A549 (cell line): ENCODE measurements at regions not wholly inside any gene's neighbourhood (a gene's known extent, or its start where the extent isn't known, plus 50 kb on each side); places are given as distances from the start of the nearest gene placed in this dataset.

Source experiments
- CTCF ChIP-seq: fragments of >200 bp; sonication (Bioruptor Twin); formaldehyde crosslinking; IDR thresholded peaks from 3 replicates; pipeline ENCODE4 v1.5.1; 2016
- EP300 ChIP-seq, 2 experiments: fragments of >200 bp; sonication (Bioruptor Twin); formaldehyde crosslinking; IDR thresholded peaks; 2 replicates in 1 of 2; 3 replicates in 1 of 2; pipeline ENCODE4 v1.6.1; 2016 to 2017
- HDAC2 ChIP-seq: fragments of 200-600 bp; sonication (generic); IDR thresholded peaks from 2 replicates; pipeline ENCODE4 v1.6.1; 2016
- HEYL ChIP-seq: fragments of 250-450 bp; sonication (Bioruptor Pico); IDR thresholded peaks from 2 replicates; pipeline ENCODE4 v1.8.0; 2021; ENCODE audit warnings: mild to moderate bottlenecking, moderate library complexity
- MAFK ChIP-seq: fragments of 450-650 bp; IDR thresholded peaks from 2 replicates; pipeline ENCODE4 v1.6.1; 2014; ENCODE audit not compliant: partially characterized antibody
- NPAS2 ChIP-seq: fragments of 250-450 bp; sonication (Bioruptor Pico); IDR thresholded peaks from 2 replicates; pipeline ENCODE4 v1.8.0; 2022; ENCODE audit warnings: mild to moderate bottlenecking, moderate library complexity, borderline replicate concordance
- POLR2A ChIP-seq: IDR thresholded peaks from 2 replicates; pipeline ENCODE4 v1.6.1; 2012; ENCODE audit warnings: mild to moderate bottlenecking, low read length
- POLR2AphosphoS2 ChIP-seq: conservative IDR thresholded peaks from 2 replicates; pipeline ENCODE4 v1.6.1; 2012; ENCODE audit warnings: low read length, improper control_type of control experiment, inconsistent platforms
- RCOR1 ChIP-seq: fragments of 150-350 bp; IDR thresholded peaks from 2 replicates; pipeline ENCODE4 v1.6.1; 2014; ENCODE audit warnings: antibody characterized with exemption, low read length, low read depth
- RFX5 ChIP-seq: fragments of 450-650 bp; IDR thresholded peaks from 2 replicates; pipeline ENCODE4 v1.7.1; 2014; ENCODE audit warnings: antibody characterized with exemption, mild to moderate bottlenecking, moderate library complexity

- TF ChIP-seq RCOR1: no peak
- TF ChIP-seq POLR2AphosphoS2: no peak
- no peak for TF ChIP-seq POLR2A
- no peak for TF ChIP-seq MAFK
- no peak for TF ChIP-seq EP300 (IDR thresholded peaks at IDR 0.05)
- no peak for TF ChIP-seq RFX5
- no peak for TF ChIP-seq CTCF
- no peak for TF ChIP-seq HDAC2
- no peak for TF ChIP-seq NPAS2 (CRISPR knock-in tag)
- TF ChIP-seq HEYL (CRISPR knock-in tag): no peak
Observed at GRCh38 chr6:6920114-6920986, 187.4 kb upstream of the RREB1 start.
